HFF-Myc (cell line): ENCODE measurements at regions not wholly inside any gene's neighbourhood (a gene's known extent, or its start where the extent isn't known, plus 50 kb on each side); places are given as distances from the start of the nearest gene placed in this dataset.

Experiments used
- DNase-seq: peaks from one replicate; pipeline ENCODE4 v3.0.0-alpha.2; 2011; ENCODE audit warnings: low read depth; ENCODE audit errors: extremely low read depth
- H3K4me3 ChIP-seq: replicated peaks from 2 replicates; pipeline ENCODE4 v1.5.1; 2011; ENCODE audit warnings: low read depth, mild to moderate bottlenecking, control low read depth, low read length
- CTCF ChIP-seq: IDR thresholded peaks from 2 replicates; pipeline ENCODE4 v1.5.1; 2012; ENCODE audit warnings: mild to moderate bottlenecking, low read depth, low read length, control low read depth; ENCODE audit errors: missing control alignments

GRCh38 chr5:4142842-4143241, 547.2 kb downstream of the IRX1 start:
- TF ChIP-seq CTCF, result no peak

GRCh38 chr5:4144411-4145007, 548.9 kb downstream of the IRX1 start:
- TF ChIP-seq CTCF, result no peak
- no peak for DNase-seq

More at GRCh38 chr5:4142842-4143241, 547.2 kb downstream of the IRX1 start:
- H3K4me3 ChIP-seq, result no peak overlapping the region
- no peak for DNase-seq

GRCh38 chr5:4145511-4145910, 549.9 kb downstream of the IRX1 start:
- no peak for TF ChIP-seq CTCF
- no peak for DNase-seq
- no peak overlapping the region for H3K4me3 ChIP-seq

More at GRCh38 chr5:4144411-4145007, 548.9 kb downstream of the IRX1 start:
- H3K4me3 ChIP-seq, result no peak overlapping the region

GRCh38 chr5:4148009-4148408, 552.4 kb downstream of the IRX1 start:
- no peak overlapping the region for H3K4me3 ChIP-seq
- no peak for DNase-seq
- TF ChIP-seq CTCF, result no peak

GRCh38 chr5:4150067-4150466, 554.4 kb downstream of the IRX1 start:
- TF ChIP-seq CTCF, result no peak
- H3K4me3 ChIP-seq, result no peak overlapping the region
- no peak for DNase-seq

GRCh38 chr5:4156153-4156552, 560.5 kb downstream of the IRX1 start:
- DNase-seq, result no peak
- H3K4me3 ChIP-seq, result no peak overlapping the region
- TF ChIP-seq CTCF, result no peak

GRCh38 chr5:4156889-4157288, 561.3 kb downstream of the IRX1 start:
- TF ChIP-seq CTCF, result no peak

More at GRCh38 chr5:4156889-4157288, 561.3 kb downstream of the IRX1 start:
- H3K4me3 ChIP-seq, result no peak overlapping the region
- no peak for DNase-seq
